ENCODE measurements at regions not wholly inside any gene's neighbourhood (a gene's known extent, or its start where the extent isn't known, plus 50 kb on each side); places are given as distances from the start of the nearest gene placed in this dataset.

- no peak overlapping the region for H3K9ac ChIP-seq (ENCODE audit: low read length)
- no peaks in the 10 kb centered on the region for H3K79me1 ChIP-seq (ENCODE audit: low read length)
- H2AK5ac ChIP-seq (ENCODE audit: low read length): no peak overlapping the region
- no CpG with 5 or more reads among the region's 5 CpGs for WGBS (ENCODE audit: extremely low coverage, insufficient coverage, insufficient read length)
- no peak overlapping the region for H3K23ac ChIP-seq (ENCODE audit: low read length)
- H3K9me3 ChIP-seq (ENCODE audit: insufficient read depth, low read depth, low read length): no peaks in the 10 kb centered on the region
- H3K27ac ChIP-seq (ENCODE audit: low read depth, low read length): no peak overlapping the region
- no peak overlapping the region for H2BK12ac ChIP-seq (ENCODE audit: low read length)
- H3K4me3 ChIP-seq (ENCODE audit: low read depth, low read length): no peak overlapping the region
- no peak overlapping the region for H3K18ac ChIP-seq (ENCODE audit: low read length)
- no peak overlapping the region for H2AFZ ChIP-seq (ENCODE audit: insufficient read depth, low read length, poor library complexity)
- no peak overlapping the region for H3K14ac ChIP-seq (ENCODE audit: low read length)
- no peak overlapping the region for H4K12ac ChIP-seq (ENCODE audit: low read depth, low read length)
- H3K27me3 ChIP-seq (ENCODE audit: insufficient read depth, low read length): no peaks in the 10 kb centered on the region
- H2BK5ac ChIP-seq (ENCODE audit: low read depth, low read length, poor library complexity): no peak overlapping the region
- no peak overlapping the region for H2BK120ac ChIP-seq (ENCODE audit: insufficient read depth, low read length, poor library complexity)
- DNase-seq: no peak
- H3K4me2 ChIP-seq (ENCODE audit: low read length): no peak overlapping the region
- no peaks in the 10 kb centered on the region for H3K36me3 ChIP-seq (ENCODE audit: control insufficient read depth in 1 of 2, insufficient read depth in 2 of 2, low read length in 2 of 2)
- H3K4ac ChIP-seq (ENCODE audit: low read depth, low read length): no peak overlapping the region
- H4K8ac ChIP-seq (ENCODE audit: low read depth, low read length): no peak overlapping the region
- no peaks in the 10 kb centered on the region for H3K4me1 ChIP-seq (ENCODE audit: control insufficient read depth in 1 of 2, insufficient read depth in 2 of 2, low read length in 2 of 2)
- no peak overlapping the region for H4K91ac ChIP-seq (ENCODE audit: low read depth, low read length)
- H3K79me2 ChIP-seq (ENCODE audit: control insufficient read depth, insufficient read depth, low read length, poor library complexity): no peaks in the 10 kb centered on the region
Measured at GRCh38 chr5:15420201-15420600, 79.8 kb upstream of the FBXL7 start.

DNA sequence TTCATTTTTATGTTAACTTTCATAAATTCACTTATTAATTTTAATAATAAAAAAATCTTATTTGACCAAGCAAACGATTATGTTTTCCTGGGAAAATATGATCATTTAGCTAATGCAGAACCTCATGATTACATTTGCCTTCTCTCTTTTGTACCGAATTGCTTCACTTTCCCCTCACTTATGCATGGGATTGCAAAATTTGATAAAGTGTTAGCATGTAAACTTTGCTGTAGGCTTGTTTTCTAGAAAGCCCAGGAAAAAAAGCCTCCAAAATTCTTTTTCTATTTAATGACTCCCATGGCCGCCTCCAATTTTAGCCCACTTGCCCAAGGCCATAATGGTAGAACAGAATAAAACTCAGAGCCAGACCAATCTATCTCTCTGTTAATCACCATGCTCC, 82.8 kb upstream of the FBXL7 start:
- Histone ChIP-seq H4K12ac (ENCODE audit: low read depth, low read length) (no peak overlapping the region), H3K4ac (ENCODE audit: low read depth, low read length) (no peak overlapping the region), H4K8ac (ENCODE audit: low read depth, low read length) (no peak overlapping the region), H3K79me1 (ENCODE audit: low read length) (no peaks in the 10 kb centered on the region), H3K9ac (ENCODE audit: low read length) (no peak overlapping the region), H3K36me3 (ENCODE audit: control insufficient read depth in 1 of 2, insufficient read depth in 2 of 2, low read length in 2 of 2) (no peaks in the 10 kb centered on the region), H3K9me3 (ENCODE audit: insufficient read depth, low read depth, low read length) (no peaks in the 10 kb centered on the region), H3K4me3 (ENCODE audit: low read depth, low read length) (no peak overlapping the region), H3K4me1 (ENCODE audit: control insufficient read depth in 1 of 2, insufficient read depth in 2 of 2, low read length in 2 of 2) (no peaks in the 10 kb centered on the region), H2AFZ (ENCODE audit: insufficient read depth, low read length, poor library complexity) (no peak overlapping the region), H2BK120ac (ENCODE audit: insufficient read depth, low read length, poor library complexity) (no peak overlapping the region), H3K79me2 (ENCODE audit: control insufficient read depth, insufficient read depth, low read length, poor library complexity) (no peaks in the 10 kb centered on the region), H3K4me2 (ENCODE audit: low read length) (no peak overlapping the region), H2BK5ac (ENCODE audit: low read depth, low read length, poor library complexity) (no peak overlapping the region), H3K18ac (ENCODE audit: low read length) (no peak overlapping the region), H2BK12ac (ENCODE audit: low read length) (no peak overlapping the region), H3K27me3 (ENCODE audit: insufficient read depth, low read length) (no peaks in the 10 kb centered on the region), H2AK5ac (ENCODE audit: low read length) (no peak overlapping the region), H4K91ac (ENCODE audit: low read depth, low read length) (no peak overlapping the region), H3K23ac (ENCODE audit: low read length) (no peak overlapping the region), H3K14ac (ENCODE audit: low read length) (no peak overlapping the region), H3K27ac (ENCODE audit: low read depth, low read length) (no peak overlapping the region)
- WGBS (ENCODE audit: extremely low coverage, insufficient coverage, insufficient read length): no CpG with 5 or more reads among the region's 3 CpGs
- no peak for DNase-seq

DNA sequence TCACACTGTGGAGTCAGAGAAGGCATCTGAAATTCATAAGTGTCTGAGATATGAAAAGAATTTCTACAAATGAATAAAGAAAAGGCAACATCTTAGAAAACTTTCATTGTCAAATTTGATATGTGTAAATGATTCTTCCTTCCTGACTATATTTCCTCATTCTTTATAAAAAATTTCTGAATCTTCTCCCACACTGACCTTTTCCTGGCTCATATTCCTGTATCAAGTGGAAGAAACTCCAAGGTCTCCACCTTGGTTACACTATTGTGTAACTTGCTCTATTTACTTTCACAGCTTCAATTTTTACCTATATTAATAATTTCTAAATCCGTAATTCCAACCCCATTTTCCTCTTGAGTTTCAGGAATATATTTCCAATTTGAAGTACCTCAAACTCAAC, 93.5 kb upstream of the FBXL7 start:
- H4K91ac ChIP-seq (ENCODE audit: low read depth, low read length): no peak overlapping the region
- peaks cover 2% of the 10 kb centered on the region for H3K9me3 ChIP-seq (ENCODE audit: insufficient read depth, low read depth, low read length)
- WGBS (ENCODE audit: extremely low coverage, insufficient coverage, insufficient read length): 100% methylated on average over 1 of the region's 1 CpG
- H3K9ac ChIP-seq (ENCODE audit: low read length): no peak overlapping the region
- no peak overlapping the region for H3K18ac ChIP-seq (ENCODE audit: low read length)
- no peak overlapping the region for H3K23ac ChIP-seq (ENCODE audit: low read length)
- no peak overlapping the region for H3K4ac ChIP-seq (ENCODE audit: low read depth, low read length)
- H2BK5ac ChIP-seq (ENCODE audit: low read depth, low read length, poor library complexity): no peak overlapping the region
- H3K4me1 ChIP-seq (ENCODE audit: control insufficient read depth in 1 of 2, insufficient read depth in 2 of 2, low read length in 2 of 2): no peaks in the 10 kb centered on the region
- H3K27me3 ChIP-seq (ENCODE audit: insufficient read depth, low read length): no peaks in the 10 kb centered on the region
- DNase-seq: no peak
- H2BK120ac ChIP-seq (ENCODE audit: insufficient read depth, low read length, poor library complexity): no peak overlapping the region
- H4K8ac ChIP-seq (ENCODE audit: low read depth, low read length): no peak overlapping the region
- H2AFZ ChIP-seq (ENCODE audit: insufficient read depth, low read length, poor library complexity): no peak overlapping the region
- no peak overlapping the region for H4K12ac ChIP-seq (ENCODE audit: low read depth, low read length)
- no peak overlapping the region for H2AK5ac ChIP-seq (ENCODE audit: low read length)
- H3K79me2 ChIP-seq (ENCODE audit: control insufficient read depth, insufficient read depth, low read length, poor library complexity): no peaks in the 10 kb centered on the region
- no peak overlapping the region for H3K4me2 ChIP-seq (ENCODE audit: low read length)
- no peak overlapping the region for H2BK12ac ChIP-seq (ENCODE audit: low read length)
- no peak overlapping the region for H3K27ac ChIP-seq (ENCODE audit: low read depth, low read length)
- no peaks in the 10 kb centered on the region for H3K36me3 ChIP-seq (ENCODE audit: control insufficient read depth in 1 of 2, insufficient read depth in 2 of 2, low read length in 2 of 2)
- no peak overlapping the region for H3K4me3 ChIP-seq (ENCODE audit: low read depth, low read length)
- no peaks in the 10 kb centered on the region for H3K79me1 ChIP-seq (ENCODE audit: low read length)
- H3K14ac ChIP-seq (ENCODE audit: low read length): no peak overlapping the region

DNA sequence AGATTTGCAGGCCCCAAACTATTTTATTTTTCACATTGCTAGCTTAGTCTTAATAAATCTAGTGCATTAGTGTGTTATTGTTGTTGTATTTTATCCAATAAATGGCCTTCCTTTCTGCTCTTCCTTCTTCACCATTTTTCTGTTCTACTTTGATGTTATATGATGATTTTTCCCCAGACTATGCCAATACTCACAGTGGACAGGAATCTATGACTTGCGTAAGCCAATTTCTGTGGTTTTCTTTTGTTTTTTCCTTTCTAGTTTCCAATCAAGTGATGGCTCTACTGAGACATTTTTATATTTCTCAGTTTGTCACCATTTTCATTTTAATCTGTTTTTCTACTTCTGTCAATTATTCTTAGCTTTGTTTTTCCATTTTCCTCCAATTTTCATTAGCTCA, 106.8 kb upstream of the FBXL7 start:
- no peak overlapping the region for H4K91ac ChIP-seq (ENCODE audit: low read depth, low read length)
- no peaks in the 10 kb centered on the region for H3K4me1 ChIP-seq (ENCODE audit: control insufficient read depth in 1 of 2, insufficient read depth in 2 of 2, low read length in 2 of 2)
- H4K12ac ChIP-seq (ENCODE audit: low read depth, low read length): no peak overlapping the region
- no peak overlapping the region for H3K4ac ChIP-seq (ENCODE audit: low read depth, low read length)
- H2AK5ac ChIP-seq (ENCODE audit: low read length): no peak overlapping the region
- no peak for DNase-seq
- no peak overlapping the region for H2BK120ac ChIP-seq (ENCODE audit: insufficient read depth, low read length, poor library complexity)
- H3K27ac ChIP-seq (ENCODE audit: low read depth, low read length): no peak overlapping the region
- no peak overlapping the region for H3K4me2 ChIP-seq (ENCODE audit: low read length)
- H3K4me3 ChIP-seq (ENCODE audit: low read depth, low read length): no peak overlapping the region
- H2BK5ac ChIP-seq (ENCODE audit: low read depth, low read length, poor library complexity): no peak overlapping the region
- no peaks in the 10 kb centered on the region for H3K79me1 ChIP-seq (ENCODE audit: low read length)
- no peak overlapping the region for H2BK12ac ChIP-seq (ENCODE audit: low read length)
- no peaks in the 10 kb centered on the region for H3K9me3 ChIP-seq (ENCODE audit: insufficient read depth, low read depth, low read length)
- no peak overlapping the region for H3K18ac ChIP-seq (ENCODE audit: low read length)
- no peaks in the 10 kb centered on the region for H3K27me3 ChIP-seq (ENCODE audit: insufficient read depth, low read length)
- no peaks in the 10 kb centered on the region for H3K36me3 ChIP-seq (ENCODE audit: control insufficient read depth in 1 of 2, insufficient read depth in 2 of 2, low read length in 2 of 2)
- no peak overlapping the region for H3K23ac ChIP-seq (ENCODE audit: low read length)
- no CpG with 5 or more reads among the region's 1 CpG for WGBS (ENCODE audit: extremely low coverage, insufficient coverage, insufficient read length)
- no peaks in the 10 kb centered on the region for H3K79me2 ChIP-seq (ENCODE audit: control insufficient read depth, insufficient read depth, low read length, poor library complexity)
- H3K9ac ChIP-seq (ENCODE audit: low read length): no peak overlapping the region
- H4K8ac ChIP-seq (ENCODE audit: low read depth, low read length): no peak overlapping the region
- H3K14ac ChIP-seq (ENCODE audit: low read length): no peak overlapping the region
- H2AFZ ChIP-seq (ENCODE audit: insufficient read depth, low read length, poor library complexity): no peak overlapping the region
